ENCODE measurements at regions not wholly inside any gene's neighbourhood (a gene's known extent, or its start where the extent isn't known, plus 50 kb on each side); places are given as distances from the start of the nearest gene placed in this dataset.

- no peak for DNase-seq (ENCODE audit: low read depth)
- H3K4me3 ChIP-seq (ENCODE audit: low read depth, low read length) = no peak overlapping the region
- no peak for TF ChIP-seq CTCF (conservative IDR thresholded peaks at IDR 0.05; ENCODE audit: low read depth, low read length)
Measured at GRCh38 chr10:9734218-9734617, 1283.5 kb upstream of the CELF2 start.

GRCh38 chr10:9735731-9736130, 1281.9 kb upstream of the CELF2 start:
- no peak overlapping the region for H3K4me3 ChIP-seq (ENCODE audit: low read depth, low read length)
- DNase-seq (ENCODE audit: low read depth) = no peak
- no peak for TF ChIP-seq CTCF (conservative IDR thresholded peaks at IDR 0.05; ENCODE audit: low read depth, low read length)

- no peak overlapping the region for H3K4me3 ChIP-seq (ENCODE audit: low read depth, low read length)
- DNase-seq (ENCODE audit: low read depth) = no peak
- no peak for TF ChIP-seq CTCF (conservative IDR thresholded peaks at IDR 0.05; ENCODE audit: low read depth, low read length)
Measured at GRCh38 chr10:9743639-9744038, 1274.0 kb upstream of the CELF2 start.

GRCh38 chr10:9745158-9745557, 1272.5 kb upstream of the CELF2 start:
- DNase-seq (ENCODE audit: low read depth) = no peak
- no peak for TF ChIP-seq CTCF (conservative IDR thresholded peaks at IDR 0.05; ENCODE audit: low read depth, low read length)
- H3K4me3 ChIP-seq (ENCODE audit: low read depth, low read length) = no peak overlapping the region

GRCh38 chr10:9757176-9757575, 1260.5 kb upstream of the CELF2 start:
- H3K4me3 ChIP-seq (ENCODE audit: low read depth, low read length) = no peak overlapping the region
- no peak for DNase-seq (ENCODE audit: low read depth)
- no peak for TF ChIP-seq CTCF (conservative IDR thresholded peaks at IDR 0.05; ENCODE audit: low read depth, low read length)

- H3K4me3 ChIP-seq (ENCODE audit: low read depth, low read length) = no peak overlapping the region
- no peak for TF ChIP-seq CTCF (conservative IDR thresholded peaks at IDR 0.05; ENCODE audit: low read depth, low read length)
Measured at GRCh38 chr10:9759596-9759995, 1258.1 kb upstream of the CELF2 start.

GRCh38 chr10:9762966-9763656, 1254.6 kb upstream of the CELF2 start:
- no peak overlapping the region for H3K4me3 ChIP-seq (ENCODE audit: low read depth, low read length)
- TF ChIP-seq CTCF (conservative IDR thresholded peaks at IDR 0.05; ENCODE audit: low read depth, low read length) = no peak
- DNase-seq (ENCODE audit: low read depth) = peak; percentile 87

More at GRCh38 chr10:9759596-9759995, 1258.1 kb upstream of the CELF2 start:
- DNase-seq (ENCODE audit: low read depth) = no peak

All from choroid plexus epithelial cell (primary cell).